H9 (cell line): ENCODE measurements at regions not wholly inside any gene's neighbourhood (a gene's known extent, or its start where the extent isn't known, plus 50 kb on each side); places are given as distances from the start of the nearest gene placed in this dataset.

ENCODE experiments used
- DNase-seq: peaks from one replicate; pipeline ENCODE4 v3.0.0-alpha.2; 2017
- H2AFZ ChIP-seq: one replicate; pipeline ENCODE4 v1.6.1; 2013; ENCODE audit warnings: mild to moderate bottlenecking, low read length, control low read depth, moderate library complexity
- H2AK5ac ChIP-seq: 2 replicates; pipeline ENCODE4 v1.6.1; 2013; ENCODE audit warnings: low read length, control low read depth, mixed read lengths; ENCODE audit not compliant: insufficient read length
- H2BK120ac ChIP-seq: one replicate; pipeline ENCODE4 v1.6.1; 2013; ENCODE audit warnings: low read depth, mild to moderate bottlenecking, low read length, control low read depth, inconsistent platforms; ENCODE audit not compliant: poor library complexity, severe bottlenecking
- H2BK12ac ChIP-seq: 2 replicates; pipeline ENCODE4 v1.6.1; 2013; ENCODE audit warnings: low read length, control low read depth, mixed read lengths, low read depth; ENCODE audit not compliant: insufficient read length
- H2BK15ac ChIP-seq: 2 replicates; pipeline ENCODE4 v1.6.1; 2013; ENCODE audit warnings: low read depth, low read length, control low read depth
- H2BK20ac ChIP-seq: one replicate; pipeline ENCODE4 v1.6.1; 2013; ENCODE audit warnings: low read depth, mild to moderate bottlenecking, low read length, control low read depth, inconsistent platforms; ENCODE audit not compliant: poor library complexity, severe bottlenecking
- H2BK5ac ChIP-seq: 2 replicates; pipeline ENCODE4 v1.6.1; 2013; ENCODE audit warnings: low read length, control low read depth, mixed read lengths; ENCODE audit not compliant: insufficient read length
- H3K14ac ChIP-seq: 2 replicates; pipeline ENCODE4 v1.6.1; 2013; ENCODE audit warnings: low read length, control low read depth; ENCODE audit not compliant: insufficient read depth
- H3K18ac ChIP-seq: 2 replicates; pipeline ENCODE4 v1.6.1; 2013; ENCODE audit warnings: low read depth, mild to moderate bottlenecking, mixed read lengths, low read length, control low read depth; ENCODE audit not compliant: insufficient read length
- H3K23ac ChIP-seq: 2 replicates; pipeline ENCODE4 v1.6.1; 2013; ENCODE audit warnings: low read length, control low read depth, mixed read lengths, low read depth; ENCODE audit not compliant: insufficient read length
- H3K23me2 ChIP-seq: 2 replicates; pipeline ENCODE4 v1.6.1; 2013; ENCODE audit warnings: low read depth, mild to moderate bottlenecking, mixed read lengths, low read length, control low read depth; ENCODE audit not compliant: insufficient read length, poor library complexity, severe bottlenecking
- H3K27ac ChIP-seq: 2 replicates; pipeline ENCODE4 v1.5.1; 2013; ENCODE audit warnings: low read length, control low read depth, mixed read lengths, low read depth; ENCODE audit not compliant: insufficient read length
- H3K27me3 ChIP-seq: 2 replicates; pipeline ENCODE4 v1.6.1; 2013; ENCODE audit warnings: low read length, control low read depth, inconsistent platforms; ENCODE audit not compliant: insufficient read depth
- H3K4ac ChIP-seq: 2 replicates; pipeline ENCODE4 v1.6.1; 2013; ENCODE audit warnings: low read depth, mild to moderate bottlenecking, control low read depth, inconsistent platforms, low read length, moderate library complexity
- H3K4me1 ChIP-seq: 2 replicates; pipeline ENCODE4 v1.6.1; 2013; ENCODE audit warnings: low read length, control low read depth, inconsistent platforms; ENCODE audit not compliant: insufficient read depth
- H3K4me2 ChIP-seq: 2 replicates; pipeline ENCODE4 v1.6.1; 2013; ENCODE audit warnings: low read length, control low read depth, mixed read lengths; ENCODE audit not compliant: insufficient read length, insufficient read depth
- H3K56ac ChIP-seq: 2 replicates; pipeline ENCODE4 v1.6.1; 2013; ENCODE audit warnings: low read depth, mild to moderate bottlenecking, mixed read lengths, low read length, control low read depth; ENCODE audit not compliant: insufficient read length
- H3K79me1 ChIP-seq: 2 replicates; pipeline ENCODE4 v1.6.1; 2013; ENCODE audit warnings: low read depth, mild to moderate bottlenecking, moderate library complexity, low read length, control low read depth, inconsistent platforms; ENCODE audit not compliant: insufficient read depth, poor library complexity, severe bottlenecking
- H3K79me2 ChIP-seq: 2 replicates; pipeline ENCODE4 v1.6.1; 2013; ENCODE audit warnings: low read length, control low read depth, inconsistent platforms; ENCODE audit not compliant: insufficient read depth
- H3K9ac ChIP-seq: 2 replicates; pipeline ENCODE4 v1.6.1; 2013; ENCODE audit warnings: low read length, control low read depth, mixed read lengths; ENCODE audit not compliant: insufficient read length; ENCODE audit errors: extremely low read depth
- H3K9me3 ChIP-seq: one replicate; pipeline ENCODE4 v1.6.1; 2013; ENCODE audit warnings: low read depth, low read length, inconsistent platforms; ENCODE audit not compliant: control insufficient read depth
- H3T11ph ChIP-seq: one replicate; pipeline ENCODE4 v1.6.1; 2013; ENCODE audit warnings: mild to moderate bottlenecking, low read length, control low read depth, inconsistent platforms
- H4K20me1 ChIP-seq: one replicate; pipeline ENCODE4 v1.6.1; 2013; ENCODE audit not compliant: control insufficient read depth, insufficient read length, insufficient read depth
- H4K5ac ChIP-seq: 2 replicates; pipeline ENCODE4 v1.6.1; 2013; ENCODE audit warnings: low read depth, mild to moderate bottlenecking, mixed read lengths, low read length, control low read depth; ENCODE audit not compliant: insufficient read length
- H4K8ac ChIP-seq: replicated peaks from 2 replicates; pipeline ENCODE4 v1.6.1; 2013; ENCODE audit warnings: low read length, control low read depth, mixed read lengths, low read depth; ENCODE audit not compliant: insufficient read length
- H4K91ac ChIP-seq: 2 replicates; pipeline ENCODE4 v1.6.1; 2013; ENCODE audit warnings: low read depth, mild to moderate bottlenecking, moderate library complexity, mixed read lengths, low read length, control low read depth; ENCODE audit not compliant: insufficient read length
- H3K27ac Mint-ChIP-seq, 3 experiments: 2 replicates in 2 of 3; 3 replicates in 1 of 3; pipeline ENCODE4 v1.8.0; 2020 to 2021; ENCODE audit warnings: mixed read lengths in 3 of 3, mild to moderate bottlenecking in 1 of 3, moderate library complexity in 1 of 3
- H3K27me3 Mint-ChIP-seq: 2 replicates; pipeline ENCODE4 v1.8.0; 2021; ENCODE audit warnings: low read depth, mild to moderate bottlenecking, moderate library complexity, mixed read lengths
- H3K36me3 Mint-ChIP-seq, 3 experiments: 2 replicates in 2 of 3; 3 replicates in 1 of 3; pipeline ENCODE4 v1.8.0; 2020 to 2021; ENCODE audit warnings: low read depth in 3 of 3, mixed read lengths in 3 of 3; ENCODE audit not compliant: insufficient read depth in 1 of 3
- H3K4me1 Mint-ChIP-seq, 2 experiments: 2 replicates each; pipeline ENCODE4 v1.8.0; 2020; ENCODE audit warnings: mixed read lengths in 2 of 2
- H3K4me3 Mint-ChIP-seq, 2 experiments: 2 replicates in 1 of 2; 3 replicates in 1 of 2; pipeline ENCODE4 v1.8.0; 2020 to 2021; ENCODE audit warnings: mild to moderate bottlenecking in 2 of 2, mixed read lengths in 2 of 2, moderate library complexity in 1 of 2
- H3K9me3 Mint-ChIP-seq, 2 experiments: 2 replicates in 1 of 2; 3 replicates in 1 of 2; pipeline ENCODE4 v1.8.0; 2020; ENCODE audit warnings: mild to moderate bottlenecking in 2 of 2, mixed read lengths in 2 of 2, moderate library complexity in 1 of 2
- whole genome bisulfite sequencing: extraction: QIAGEN DNeasy Blood & Tissue Kit; methylation state at CpG from one replicate; pipeline ENCODE4 v1.1.7; 2013; ENCODE audit warnings: missing lambda C conversion rate, low lambda C conversion rate, mixed read lengths; ENCODE audit not compliant: insufficient read length; ENCODE audit errors: extremely low coverage; 5-methylcytosine and 5-hydroxymethylcytosine counted together
- TF ChIP-seq, protein P1 (sequence below): fragments of 200-600 bp; sonication (generic); conservative IDR thresholded peaks from 3 replicates; pipeline ENCODE4 v1.8.0; 2021; ENCODE audit warnings: antibody characterized with exemption, mild to moderate bottlenecking

DNA sequence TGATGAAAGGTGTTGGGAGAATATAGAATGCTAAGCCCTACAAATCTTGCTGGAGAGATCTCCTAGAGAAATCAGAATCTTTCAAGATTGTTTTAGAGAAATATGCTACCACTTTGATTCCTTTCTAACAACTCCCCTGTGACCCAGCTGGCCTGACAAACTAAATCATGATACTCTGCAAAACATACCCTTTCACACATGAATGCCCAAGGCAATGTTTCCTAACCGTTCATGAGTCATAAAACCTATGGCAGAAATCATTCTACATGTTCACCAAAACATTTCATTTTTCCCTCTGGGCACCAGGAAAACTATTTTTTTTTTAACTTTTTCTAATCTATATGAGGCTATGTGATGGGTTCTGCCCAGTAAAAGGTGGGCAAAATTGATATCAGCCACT is 77.8 kb upstream of the SETBP1 start:
- Histone ChIP-seq H4K8ac (no peak overlapping the region), H3K79me2 (no peaks in the 10 kb centered on the region), H3K18ac (no peak overlapping the region), H3K4me1 (no peaks in the 10 kb centered on the region), H3K56ac (no peak overlapping the region), H3K79me1 (no peaks in the 10 kb centered on the region), H2BK120ac (no peak overlapping the region), H2BK15ac (no peak overlapping the region), H3K4ac (no peak overlapping the region), H3K9me3 (no peaks in the 10 kb centered on the region), H2AK5ac (no peak overlapping the region), H2AFZ (no peak overlapping the region), H2BK12ac (no peak overlapping the region), H4K20me1 (no peaks in the 10 kb centered on the region), H4K5ac (no peak overlapping the region), H2BK5ac (no peak overlapping the region), H3K14ac (no peak overlapping the region), H3K9ac (no peak overlapping the region), H3K27me3 (no peaks in the 10 kb centered on the region), H3K23me2 (no peaks in the 10 kb centered on the region), H2BK20ac (no peak overlapping the region), H3K27ac (no peak overlapping the region), H3K23ac (no peak overlapping the region), H4K91ac (no peak overlapping the region), H3K4me2 (no peak overlapping the region), H3T11ph (no peak overlapping the region)
- DNase-seq, result no peak
- Mint-ChIP-seq H3K36me3 (no peaks in the 10 kb centered on the region), H3K27ac (no peak overlapping the region), H3K4me3 (no peak overlapping the region), H3K4me1 (peaks cover 15 to 16% of the 10 kb centered on the region in 2 experiments), H3K9me3 (no peaks in the 10 kb centered on the region), H3K27me3 (no peaks in the 10 kb centered on the region; the same call in 1 of the 2 replicates)
- WGBS, result no CpG with 5 or more reads among the region's 1 CpG
- TF ChIP-seq, protein P1, sequence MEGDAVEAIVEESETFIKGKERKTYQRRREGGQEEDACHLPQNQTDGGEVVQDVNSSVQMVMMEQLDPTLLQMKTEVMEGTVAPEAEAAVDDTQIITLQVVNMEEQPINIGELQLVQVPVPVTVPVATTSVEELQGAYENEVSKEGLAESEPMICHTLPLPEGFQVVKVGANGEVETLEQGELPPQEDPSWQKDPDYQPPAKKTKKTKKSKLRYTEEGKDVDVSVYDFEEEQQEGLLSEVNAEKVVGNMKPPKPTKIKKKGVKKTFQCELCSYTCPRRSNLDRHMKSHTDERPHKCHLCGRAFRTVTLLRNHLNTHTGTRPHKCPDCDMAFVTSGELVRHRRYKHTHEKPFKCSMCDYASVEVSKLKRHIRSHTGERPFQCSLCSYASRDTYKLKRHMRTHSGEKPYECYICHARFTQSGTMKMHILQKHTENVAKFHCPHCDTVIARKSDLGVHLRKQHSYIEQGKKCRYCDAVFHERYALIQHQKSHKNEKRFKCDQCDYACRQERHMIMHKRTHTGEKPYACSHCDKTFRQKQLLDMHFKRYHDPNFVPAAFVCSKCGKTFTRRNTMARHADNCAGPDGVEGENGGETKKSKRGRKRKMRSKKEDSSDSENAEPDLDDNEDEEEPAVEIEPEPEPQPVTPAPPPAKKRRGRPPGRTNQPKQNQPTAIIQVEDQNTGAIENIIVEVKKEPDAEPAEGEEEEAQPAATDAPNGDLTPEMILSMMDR, result no peak
